Astrocyte (in vitro differentiated cells and primary cell): ENCODE measurements at regions not wholly inside any gene's neighbourhood (a gene's known extent, or its start where the extent isn't known, plus 50 kb on each side); places are given as distances from the start of the nearest gene placed in this dataset.

Experiments used
- DNase-seq: peaks from one replicate; pipeline ENCODE4 v3.0.0-alpha.2; 2010; ENCODE audit warnings: low read depth
- FAIRE-seq: peaks from 2 replicates; lab custom pipeline; 2011; peaks lifted over from hg19 to GRCh38; lab: Jason Lieb, UNC
- H2AFZ ChIP-seq: 2 replicates; pipeline ENCODE4 v1.6.0; 2012; ENCODE audit warnings: low read depth, low read length, inconsistent platforms
- H3K27ac ChIP-seq: 2 replicates; pipeline ENCODE4 v1.5.1; 2011; ENCODE audit warnings: low read depth, low read length, inconsistent platforms
- H3K27me3 ChIP-seq: 2 replicates; pipeline ENCODE4 v1.6.0; 2011; ENCODE audit warnings: low read length, inconsistent platforms; ENCODE audit not compliant: insufficient read depth
- H3K36me3 ChIP-seq: 2 replicates; pipeline ENCODE4 v1.5.1; 2011; ENCODE audit warnings: low read length, inconsistent platforms; ENCODE audit not compliant: insufficient read depth
- H3K4me1 ChIP-seq: 2 replicates; pipeline ENCODE4 v1.5.1; 2011; ENCODE audit warnings: low read length, inconsistent platforms; ENCODE audit not compliant: insufficient read depth
- H3K4me2 ChIP-seq: 2 replicates; pipeline ENCODE4 v1.6.0; 2012; ENCODE audit warnings: low read length, inconsistent platforms
- H3K4me3 ChIP-seq: 2 replicates; pipeline ENCODE4 v1.5.1; 2011; ENCODE audit warnings: low read depth, mild to moderate bottlenecking, low read length, inconsistent platforms; ENCODE audit not compliant: insufficient read depth
- H3K79me2 ChIP-seq: 2 replicates; pipeline ENCODE4 v1.6.0; 2012; ENCODE audit warnings: mild to moderate bottlenecking, low read length, inconsistent platforms; ENCODE audit not compliant: insufficient read depth
- H3K9ac ChIP-seq: 2 replicates; pipeline ENCODE4 v1.6.0; 2012; ENCODE audit warnings: mild to moderate bottlenecking, low read length, inconsistent platforms
- H3K9me3 ChIP-seq: 2 replicates; pipeline ENCODE4 v1.5.1; 2012; ENCODE audit warnings: low read depth, mild to moderate bottlenecking, low read length, inconsistent platforms; ENCODE audit not compliant: insufficient read depth
- H4K20me1 ChIP-seq: 2 replicates; pipeline ENCODE4 v1.6.0; 2012; ENCODE audit warnings: low read length, inconsistent platforms; ENCODE audit not compliant: insufficient read depth
- H3K27ac Mint-ChIP-seq: one replicate; pipeline ENCODE4 v1.8.0; 2021; ENCODE audit warnings: mild to moderate bottlenecking, mixed read lengths; ENCODE audit not compliant: unreplicated experiment
- H3K27me3 Mint-ChIP-seq: one replicate; pipeline ENCODE4 v1.8.0; 2021; ENCODE audit warnings: low read depth, mixed read lengths; ENCODE audit not compliant: unreplicated experiment
- H3K36me3 Mint-ChIP-seq: one replicate; pipeline ENCODE4 v1.8.0; 2021; ENCODE audit warnings: low read depth, mixed read lengths; ENCODE audit not compliant: unreplicated experiment
- H3K4me1 Mint-ChIP-seq: one replicate; pipeline ENCODE4 v1.8.0; 2021; ENCODE audit warnings: low read depth, mixed read lengths; ENCODE audit not compliant: unreplicated experiment
- H3K4me3 Mint-ChIP-seq: one replicate; pipeline ENCODE4 v1.8.0; 2021; ENCODE audit warnings: mild to moderate bottlenecking, moderate library complexity, mixed read lengths; ENCODE audit not compliant: unreplicated experiment
- H3K9me3 Mint-ChIP-seq: one replicate; pipeline ENCODE4 v1.8.0; 2021; ENCODE audit warnings: mild to moderate bottlenecking, mixed read lengths; ENCODE audit not compliant: unreplicated experiment
- CTCF ChIP-seq: IDR thresholded peaks from 2 replicates; pipeline ENCODE4 v1.5.1; 2011; ENCODE audit warnings: low read depth, mild to moderate bottlenecking, inconsistent platforms, low read length, moderate library complexity; ENCODE audit not compliant: insufficient read depth
- EZH2 ChIP-seq: IDR thresholded peaks from 2 replicates; pipeline ENCODE4 v1.6.1; 2012; ENCODE audit warnings: mild to moderate bottlenecking, low read length, inconsistent platforms; ENCODE audit not compliant: insufficient read depth

GRCh38 chr1:232169436-232169835, 460.5 kb downstream of the SIPA1L2 start:
- H4K20me1 ChIP-seq, result no peaks in the 10 kb centered on the region
- no peak overlapping the region for H3K4me3 Mint-ChIP-seq

GRCh38 chr1:232168508-232168907, 461.4 kb downstream of the SIPA1L2 start:
- no peak overlapping the region for H3K27ac ChIP-seq
- H3K27me3 ChIP-seq, result no peaks in the 10 kb centered on the region
- Mint-ChIP-seq H3K27ac (no peak overlapping the region), H3K36me3 (no peaks in the 10 kb centered on the region), H3K4me3 (no peak overlapping the region), H3K4me1 (no peaks in the 10 kb centered on the region), H3K27me3 (peaks cover 2% of the 10 kb centered on the region), H3K9me3 (peaks cover 5% of the 10 kb centered on the region)
- no peaks in the 10 kb centered on the region for H4K20me1 ChIP-seq
- H3K79me2 ChIP-seq, result no peaks in the 10 kb centered on the region
- H3K4me3 ChIP-seq, result no peak overlapping the region
- no peak overlapping the region for H2AFZ ChIP-seq
- no peak for DNase-seq
- no peaks in the 10 kb centered on the region for H3K36me3 ChIP-seq
- no peak overlapping the region for H3K9ac ChIP-seq
- no peaks in the 10 kb centered on the region for H3K4me1 ChIP-seq
- TF ChIP-seq EZH2 (no peak), CTCF (no peak)
- H3K9me3 ChIP-seq, result no peaks in the 10 kb centered on the region
- no peak for FAIRE-seq
- H3K4me2 ChIP-seq, result no peak overlapping the region

More at GRCh38 chr1:232169436-232169835, 460.5 kb downstream of the SIPA1L2 start:
- Mint-ChIP-seq H3K27ac (no peak overlapping the region), H3K27me3 (peaks cover 2% of the 10 kb centered on the region), H3K9me3 (peaks cover 7% of the 10 kb centered on the region), H3K36me3 (no peaks in the 10 kb centered on the region), H3K4me1 (no peaks in the 10 kb centered on the region)
- TF ChIP-seq EZH2 (no peak), CTCF (no peak)
- no peaks in the 10 kb centered on the region for H3K36me3 ChIP-seq
- no peak for FAIRE-seq
- H3K4me1 ChIP-seq, result no peaks in the 10 kb centered on the region
- no peak overlapping the region for H2AFZ ChIP-seq
- no peak overlapping the region for H3K9ac ChIP-seq
- H3K27ac ChIP-seq, result no peak overlapping the region
- DNase-seq, result no peak
- no peaks in the 10 kb centered on the region for H3K27me3 ChIP-seq
- H3K9me3 ChIP-seq, result no peaks in the 10 kb centered on the region
- no peaks in the 10 kb centered on the region for H3K79me2 ChIP-seq
- no peak overlapping the region for H3K4me2 ChIP-seq
- no peak overlapping the region for H3K4me3 ChIP-seq

GRCh38 chr1:232166942-232167341, 463.0 kb downstream of the SIPA1L2 start:
- no peaks in the 10 kb centered on the region for H3K27me3 ChIP-seq
- peaks cover 5% of the 10 kb centered on the region for H3K9me3 Mint-ChIP-seq
- H3K9ac ChIP-seq, result no peak overlapping the region
- H3K4me3 ChIP-seq, result no peak overlapping the region
- TF ChIP-seq EZH2, result no peak
- no peak for TF ChIP-seq CTCF
- no peak overlapping the region for H2AFZ ChIP-seq
- no peaks in the 10 kb centered on the region for H3K4me1 Mint-ChIP-seq
- no peak overlapping the region for H3K4me2 ChIP-seq
- DNase-seq (no peak), FAIRE-seq (no peak)
- H3K27me3 Mint-ChIP-seq, result peaks cover 2% of the 10 kb centered on the region
- no peaks in the 10 kb centered on the region for H3K9me3 ChIP-seq
- no peak overlapping the region for H3K27ac Mint-ChIP-seq
- H3K4me3 Mint-ChIP-seq, result no peak overlapping the region
- no peak overlapping the region for H3K27ac ChIP-seq
- H3K4me1 ChIP-seq, result no peaks in the 10 kb centered on the region
- H3K36me3 ChIP-seq, result no peaks in the 10 kb centered on the region
- no peaks in the 10 kb centered on the region for H3K79me2 ChIP-seq
- no peaks in the 10 kb centered on the region for H4K20me1 ChIP-seq
- no peaks in the 10 kb centered on the region for H3K36me3 Mint-ChIP-seq
